Activated B cell treated with CpG ODN at 0.5 μM for 24 hours (primary cell): ENCODE measurements at regions not wholly inside any gene's neighbourhood (a gene's known extent, or its start where the extent isn't known, plus 50 kb on each side); places are given as distances from the start of the nearest gene placed in this dataset.

Experiments used
- ATAC-seq: fragments of 200-7000 bp; cut with Tn5 transposase; one replicate; pipeline ENCODE4 v1.10.0; 2021; ENCODE audit warnings: low read depth, mild to moderate bottlenecking, moderate library complexity
- CTCF ChIA-PET: fragments of 350-600 bp; sonication (Branson Sonifier 250); formaldehyde crosslinking; loops from one replicate; lab custom pipeline; 2021; ENCODE audit warnings: antibody characterized with exemption; lab: Charles Lee
- POLR2A ChIA-PET: fragments of 350-600 bp; sonication (Branson Sonifier 250); formaldehyde crosslinking; loops from one replicate; lab custom pipeline; 2021; ENCODE audit warnings: antibody characterized with exemption; lab: Charles Lee
- DNase-seq: peaks from one replicate; pipeline ENCODE4 v3.0.0; 2022
- H3K27ac Mint-ChIP-seq: one replicate; pipeline ENCODE4 v1.8.0; 2020; ENCODE audit warnings: mixed read lengths
- H3K27me3 Mint-ChIP-seq: one replicate; pipeline ENCODE4 v1.8.0; 2021; ENCODE audit warnings: mixed read lengths
- H3K36me3 Mint-ChIP-seq: one replicate; pipeline ENCODE4 v1.8.0; 2021; ENCODE audit warnings: low read depth, mixed read lengths
- H3K4me1 Mint-ChIP-seq: one replicate; pipeline ENCODE4 v1.8.0; 2021; ENCODE audit warnings: mixed read lengths
- H3K4me3 Mint-ChIP-seq: one replicate; pipeline ENCODE4 v1.8.0; 2020; ENCODE audit warnings: mild to moderate bottlenecking, mixed read lengths
- H3K9me3 Mint-ChIP-seq: one replicate; pipeline ENCODE4 v1.8.0; 2020; ENCODE audit warnings: mixed read lengths
- CTCF ChIP-seq: fragments of 200-600 bp; IDR thresholded peaks from one replicate; pipeline ENCODE4 v1.8.0; 2022; ENCODE audit warnings: antibody characterized with exemption, mild to moderate bottlenecking
- intact Hi-C: fragments of 100-400 bp; cut with micrococcal nuclease; formaldehyde crosslinking; loops from one replicate; pipeline ENCODE4 v1.15.1; 2024

GRCh38 chr18:76234676-76235060 lies 260.4 kb downstream of the ZNF516 start:
- Mint-ChIP-seq H3K4me3 (no peak overlapping the region), H3K27ac (no peak overlapping the region), H3K36me3 (no peaks in the 10 kb centered on the region), H3K4me1 (no peaks in the 10 kb centered on the region), H3K9me3 (peaks cover 13% of the 10 kb centered on the region), H3K27me3 (no peaks in the 10 kb centered on the region)
- ChIA-PET CTCF (no interaction called here), POLR2A (no interaction called here)
- DNase-seq: no peak
- intact Hi-C loops: no loop called here
- no peak for ATAC-seq
- no peak for TF ChIP-seq CTCF

DNA sequence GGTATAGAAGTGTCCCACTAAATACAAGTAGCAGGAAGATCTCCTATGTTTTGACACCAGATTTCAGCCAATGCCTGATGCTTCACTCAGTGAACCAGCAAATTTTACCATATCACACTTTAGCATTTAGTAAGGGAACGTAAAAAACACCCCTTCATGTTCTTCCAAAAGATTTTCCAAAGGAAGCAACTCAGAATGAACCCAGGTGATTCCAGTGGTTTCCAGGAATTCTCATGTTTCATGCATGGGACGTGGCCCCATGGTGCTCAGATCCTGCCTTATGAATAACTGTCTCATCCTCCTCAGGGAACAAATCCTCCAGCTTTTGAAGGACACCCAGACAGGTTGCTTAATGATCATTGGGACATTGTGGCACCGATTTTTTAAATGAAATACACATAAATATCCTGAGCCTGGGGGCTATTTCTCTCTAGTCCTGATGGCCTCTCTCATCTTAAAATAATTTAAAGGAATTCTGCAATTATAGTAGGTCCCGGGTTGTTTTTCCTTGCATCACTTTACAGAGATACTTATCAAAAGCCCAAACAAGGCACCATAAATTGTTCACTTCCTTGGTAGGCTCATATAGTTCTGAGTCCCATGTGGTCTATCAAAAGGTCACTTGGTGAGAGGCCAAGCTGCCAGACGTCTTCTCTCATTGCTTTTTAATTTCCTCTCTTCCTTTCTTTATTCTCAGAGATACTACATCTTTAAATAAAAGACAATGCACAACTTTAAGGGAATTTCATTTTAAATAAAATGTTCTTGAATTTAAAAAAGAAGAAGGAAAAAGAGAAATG lies 261.0 kb downstream of the ZNF516 start:
- ATAC-seq (no peak), DNase-seq (no peak)
- intact Hi-C loops: no loop called here
- ChIA-PET CTCF (no interaction called here), POLR2A (no interaction called here)
- no peak for TF ChIP-seq CTCF
- peaks cover 13% of the 10 kb centered on the region for H3K9me3 Mint-ChIP-seq
- no peaks in the 10 kb centered on the region for H3K4me1 Mint-ChIP-seq
- no peaks in the 10 kb centered on the region for H3K36me3 Mint-ChIP-seq
- no peak overlapping the region for H3K4me3 Mint-ChIP-seq
- no peaks in the 10 kb centered on the region for H3K27me3 Mint-ChIP-seq
- H3K27ac Mint-ChIP-seq: no peak overlapping the region

- ATAC-seq: no peak
- DNase-seq: no peak
- intact Hi-C loops: no loop called here
- H3K4me1 Mint-ChIP-seq: no peaks in the 10 kb centered on the region
- no peak overlapping the region for H3K4me3 Mint-ChIP-seq
- no peak for TF ChIP-seq CTCF
- POLR2A ChIA-PET: no interaction called here
- no peak overlapping the region for H3K27ac Mint-ChIP-seq
- no peaks in the 10 kb centered on the region for H3K27me3 Mint-ChIP-seq
- no peaks in the 10 kb centered on the region for H3K36me3 Mint-ChIP-seq
- peaks cover 9% of the 10 kb centered on the region for H3K9me3 Mint-ChIP-seq
- CTCF ChIA-PET: no interaction called here
Measured at GRCh38 chr18:76233406-76233805, 261.6 kb downstream of the ZNF516 start.

DNA sequence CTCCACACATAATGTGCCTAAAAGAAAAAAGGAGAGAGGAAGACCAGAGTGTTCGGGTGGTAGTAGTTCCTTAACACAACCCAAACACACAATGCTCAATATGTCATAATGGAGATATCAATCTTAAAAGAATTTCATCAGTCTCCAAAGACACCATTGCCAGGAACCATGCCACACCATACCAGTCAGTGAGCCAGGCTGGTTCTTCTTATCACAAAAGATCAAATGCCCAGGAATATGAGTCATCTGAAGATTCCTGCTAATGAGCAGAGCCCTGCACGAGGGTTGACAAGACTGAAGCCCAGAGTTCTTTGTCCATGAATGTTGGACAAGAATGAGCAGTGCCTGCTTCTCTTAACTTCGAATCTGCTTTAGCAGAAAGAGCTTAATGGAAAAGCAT lies 262.3 kb downstream of the ZNF516 start:
- Mint-ChIP-seq H3K4me1 (no peaks in the 10 kb centered on the region), H3K27me3 (no peaks in the 10 kb centered on the region), H3K27ac (no peak overlapping the region), H3K4me3 (no peak overlapping the region), H3K9me3 (peaks cover 5% of the 10 kb centered on the region), H3K36me3 (no peaks in the 10 kb centered on the region)
- ATAC-seq (no peak), DNase-seq (no peak)
- intact Hi-C loops: no loop called here
- no peak for TF ChIP-seq CTCF
- POLR2A ChIA-PET: no interaction called here
- CTCF ChIA-PET: no interaction called here

DNA sequence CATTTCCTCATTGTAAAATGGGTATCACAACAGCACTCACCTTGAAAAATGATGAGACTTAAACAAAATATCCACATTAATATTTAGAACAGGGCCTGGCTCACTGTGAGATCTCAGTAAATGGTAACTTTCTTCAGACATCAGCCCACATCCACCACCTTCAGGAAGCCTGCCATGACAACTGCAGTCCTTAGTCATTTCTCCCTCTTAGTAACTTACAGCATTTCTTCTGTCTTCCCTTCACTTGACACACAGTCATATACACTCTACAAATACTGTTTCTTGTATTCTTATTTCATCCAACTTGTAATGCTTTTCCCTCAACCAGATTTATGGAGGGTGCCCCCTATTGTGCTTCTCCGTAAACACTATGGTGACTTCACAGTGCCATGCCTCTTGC lies 263.0 kb downstream of the ZNF516 start:
- no peak for DNase-seq
- intact Hi-C loops: no loop called here
- TF ChIP-seq CTCF: no peak
- H3K27me3 Mint-ChIP-seq: no peaks in the 10 kb centered on the region
- ChIA-PET CTCF (no interaction called here), POLR2A (no interaction called here)
- no peaks in the 10 kb centered on the region for H3K36me3 Mint-ChIP-seq
- H3K4me3 Mint-ChIP-seq: no peak overlapping the region
- no peaks in the 10 kb centered on the region for H3K4me1 Mint-ChIP-seq
- no peak overlapping the region for H3K27ac Mint-ChIP-seq
- ATAC-seq: no peak
- no peaks in the 10 kb centered on the region for H3K9me3 Mint-ChIP-seq
